ENCODE measurements at regions not wholly inside any gene's neighbourhood (a gene's known extent, or its start where the extent isn't known, plus 50 kb on each side); places are given as distances from the start of the nearest gene placed in this dataset.
"Not testable (repeated sequence)": the region's sequence is repeated elsewhere in the genome, so short reads cannot be mapped to it uniquely, and the experiment has no call there.

GRCh38 chr1:120941066-120941465, 51.5 kb downstream of the PPIAL4A start:
- H3K9me3 Mint-ChIP-seq = not testable (repeated sequence)
- peaks cover 23% of the 10 kb centered on the region for H3K4me1 Mint-ChIP-seq (ENCODE audit: low read depth)

GRCh38 chr1:120941836-120942217, 52.3 kb downstream of the PPIAL4A start:
- Mint-ChIP-seq H3K27ac (peak overlapping the region; percentile 100), H3K4me3 (peak overlapping the region; percentile 85), H3K4me1 (ENCODE audit: low read depth) (peaks cover 23% of the 10 kb centered on the region)
- H3K27me3 Mint-ChIP-seq; H3K36me3 Mint-ChIP-seq (ENCODE audit: low read depth); H3K9me3 Mint-ChIP-seq: not testable (repeated sequence)

More at GRCh38 chr1:120941066-120941465, 51.5 kb downstream of the PPIAL4A start:
- not testable (repeated sequence) for H3K36me3 Mint-ChIP-seq (ENCODE audit: low read depth); H3K27me3 Mint-ChIP-seq
- Mint-ChIP-seq H3K27ac (peak overlapping the region; percentile 100), H3K4me3 (peak overlapping the region; percentile 85)

GRCh38 chr1:120942218-120942944, 52.8 kb downstream of the PPIAL4A start:
- not testable (repeated sequence) for H3K27me3 Mint-ChIP-seq; H3K36me3 Mint-ChIP-seq (ENCODE audit: low read depth); H3K9me3 Mint-ChIP-seq
- Mint-ChIP-seq H3K4me3 (peak overlapping the region; percentile 85), H3K4me1 (ENCODE audit: low read depth) (peaks cover 23% of the 10 kb centered on the region), H3K27ac (peak overlapping the region; percentile 100)

GRCh38 chr1:120942945-120943319, 53.4 kb downstream of the PPIAL4A start:
- not testable (repeated sequence) for H3K27me3 Mint-ChIP-seq; H3K36me3 Mint-ChIP-seq (ENCODE audit: low read depth); H3K4me3 Mint-ChIP-seq; H3K9me3 Mint-ChIP-seq
- peaks cover 25% of the 10 kb centered on the region for H3K4me1 Mint-ChIP-seq (ENCODE audit: low read depth)
- H3K27ac Mint-ChIP-seq = peak overlapping the region; percentile 100

DNA sequence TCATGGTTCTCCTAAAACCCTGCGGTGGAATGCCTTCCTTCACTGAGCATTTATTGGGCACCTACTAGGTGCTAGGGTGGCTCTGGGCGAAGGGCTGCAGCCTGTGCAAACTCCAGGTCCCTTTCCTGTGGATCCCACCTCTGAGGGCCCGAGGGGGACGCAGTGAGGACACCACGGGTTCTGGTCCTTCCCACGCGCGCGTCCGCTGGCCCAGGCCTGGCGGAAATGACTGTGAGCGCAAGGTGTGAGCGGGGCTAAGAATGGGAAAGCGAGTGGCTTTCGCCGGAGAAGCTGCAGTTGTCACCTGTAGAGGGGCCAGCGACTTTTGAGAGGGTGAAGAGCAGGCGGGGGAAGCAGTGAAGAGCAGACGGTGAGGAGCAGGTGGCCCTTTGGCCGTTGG, 55.1 kb downstream of the PPIAL4A start:
- peaks cover 28% of the 10 kb centered on the region for H3K4me1 Mint-ChIP-seq (ENCODE audit: low read depth)
- H3K36me3 Mint-ChIP-seq (ENCODE audit: low read depth); H3K27ac Mint-ChIP-seq; H3K4me3 Mint-ChIP-seq; H3K9me3 Mint-ChIP-seq; H3K27me3 Mint-ChIP-seq: not testable (repeated sequence)

DNA sequence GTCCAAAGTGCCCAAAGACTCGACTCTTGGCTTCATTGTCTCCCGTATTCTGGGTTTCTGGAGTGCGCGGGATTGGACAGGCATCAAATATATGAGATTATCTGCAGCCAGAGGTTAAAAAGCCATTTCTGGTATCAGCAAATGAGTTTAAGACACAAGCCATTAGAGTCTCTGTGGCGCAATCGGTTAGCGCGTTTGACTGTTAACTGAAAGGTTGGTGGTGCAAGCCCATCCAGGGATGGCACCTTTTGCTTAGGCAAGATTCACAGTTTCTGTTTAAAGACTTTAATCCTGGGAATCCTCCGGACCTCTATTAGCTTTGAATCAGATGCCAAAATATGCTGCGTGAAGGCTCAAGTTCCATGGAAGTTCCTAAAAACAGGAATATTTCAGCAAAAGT, 55.6 kb downstream of the PPIAL4A start:
- not testable (repeated sequence) for H3K27me3 Mint-ChIP-seq; H3K27ac Mint-ChIP-seq; H3K4me3 Mint-ChIP-seq; H3K36me3 Mint-ChIP-seq (ENCODE audit: low read depth); H3K9me3 Mint-ChIP-seq
- peaks cover 28% of the 10 kb centered on the region for H3K4me1 Mint-ChIP-seq (ENCODE audit: low read depth)

DNA sequence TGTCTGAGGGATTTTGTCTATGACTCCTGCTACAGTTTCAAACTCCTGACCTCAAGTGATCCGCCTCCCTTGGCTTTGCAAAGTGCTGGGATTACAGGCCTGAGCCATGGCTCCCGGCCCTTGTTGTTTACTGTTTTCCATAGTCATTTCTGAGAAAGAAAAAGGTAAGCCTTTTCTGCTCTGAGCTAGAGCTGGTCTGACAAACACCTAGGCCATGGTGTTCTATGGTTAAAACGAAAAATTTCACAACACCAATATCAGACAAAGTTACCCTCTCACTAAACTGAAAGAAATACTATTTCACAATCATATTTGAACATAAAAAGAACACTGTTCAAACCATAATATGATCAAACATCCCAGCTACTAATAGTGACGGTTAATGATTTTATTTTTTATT, 57.5 kb downstream of the PPIAL4A start:
- not testable (repeated sequence) for H3K36me3 Mint-ChIP-seq (ENCODE audit: low read depth); H3K27me3 Mint-ChIP-seq; H3K9me3 Mint-ChIP-seq; H3K4me3 Mint-ChIP-seq
- Mint-ChIP-seq H3K4me1 (ENCODE audit: low read depth) (peaks cover 16% of the 10 kb centered on the region), H3K27ac (peak overlapping the region; percentile 9)

DNA sequence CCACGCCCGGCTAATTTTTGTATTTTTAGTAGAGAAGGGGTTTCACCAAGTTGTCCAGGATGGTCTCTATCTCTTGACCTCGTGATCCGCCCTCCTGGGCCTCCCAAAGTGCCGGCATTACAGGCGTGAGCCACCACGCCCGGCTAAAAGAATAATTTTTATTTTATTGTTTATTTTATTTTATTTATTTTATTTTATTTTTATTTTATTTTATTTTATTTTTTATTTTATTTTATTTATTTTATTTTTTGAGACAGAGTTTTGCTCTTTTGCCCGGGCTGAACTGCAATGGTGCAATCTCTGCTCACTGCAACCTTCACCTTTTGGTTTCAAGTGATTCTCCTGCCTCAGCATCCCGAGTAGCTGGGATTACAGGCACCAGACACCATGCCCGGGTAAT, 60.2 kb downstream of the PPIAL4A start:
- H3K27ac Mint-ChIP-seq; H3K27me3 Mint-ChIP-seq; H3K4me1 Mint-ChIP-seq (ENCODE audit: low read depth); H3K9me3 Mint-ChIP-seq; H3K4me3 Mint-ChIP-seq: not testable (repeated sequence)
- peaks cover 12% of the 10 kb centered on the region for H3K36me3 Mint-ChIP-seq (ENCODE audit: low read depth)

GRCh38 chr1:120950633-120951032, 61.1 kb downstream of the PPIAL4A start:
- not testable (repeated sequence) for H3K9me3 Mint-ChIP-seq; H3K27me3 Mint-ChIP-seq; H3K27ac Mint-ChIP-seq; H3K4me3 Mint-ChIP-seq; H3K4me1 Mint-ChIP-seq (ENCODE audit: low read depth)
- peaks cover 12% of the 10 kb centered on the region for H3K36me3 Mint-ChIP-seq (ENCODE audit: low read depth)

- H3K4me3 Mint-ChIP-seq; H3K27ac Mint-ChIP-seq; H3K27me3 Mint-ChIP-seq; H3K9me3 Mint-ChIP-seq; H3K4me1 Mint-ChIP-seq (ENCODE audit: low read depth): not testable (repeated sequence)
- peaks cover 12% of the 10 kb centered on the region for H3K36me3 Mint-ChIP-seq (ENCODE audit: low read depth)
Measured at GRCh38 chr1:120951100-120951499, 61.5 kb downstream of the PPIAL4A start.

GRCh38 chr1:120952207-120952870, 62.8 kb downstream of the PPIAL4A start:
- not testable (repeated sequence) for H3K9me3 Mint-ChIP-seq; H3K4me3 Mint-ChIP-seq; H3K27me3 Mint-ChIP-seq; H3K27ac Mint-ChIP-seq; H3K4me1 Mint-ChIP-seq (ENCODE audit: low read depth)
- peaks cover 12% of the 10 kb centered on the region for H3K36me3 Mint-ChIP-seq (ENCODE audit: low read depth)

- H3K4me3 Mint-ChIP-seq; H3K27ac Mint-ChIP-seq; H3K27me3 Mint-ChIP-seq; H3K4me1 Mint-ChIP-seq (ENCODE audit: low read depth); H3K9me3 Mint-ChIP-seq: not testable (repeated sequence)
- H3K36me3 Mint-ChIP-seq (ENCODE audit: low read depth) = peaks cover 12% of the 10 kb centered on the region
Measured at GRCh38 chr1:120952871-120953265, 63.3 kb downstream of the PPIAL4A start.

- Mint-ChIP-seq H3K9me3 (no peaks in the 10 kb centered on the region), H3K27me3 (no peaks in the 10 kb centered on the region), H3K4me3 (no peak overlapping the region), H3K36me3 (ENCODE audit: low read depth) (peaks cover 8% of the 10 kb centered on the region), H3K4me1 (ENCODE audit: low read depth) (no peaks in the 10 kb centered on the region), H3K27ac (no peak overlapping the region)
Measured at GRCh38 chr1:120954736-120955135, 65.2 kb downstream of the PPIAL4A start.

DNA sequence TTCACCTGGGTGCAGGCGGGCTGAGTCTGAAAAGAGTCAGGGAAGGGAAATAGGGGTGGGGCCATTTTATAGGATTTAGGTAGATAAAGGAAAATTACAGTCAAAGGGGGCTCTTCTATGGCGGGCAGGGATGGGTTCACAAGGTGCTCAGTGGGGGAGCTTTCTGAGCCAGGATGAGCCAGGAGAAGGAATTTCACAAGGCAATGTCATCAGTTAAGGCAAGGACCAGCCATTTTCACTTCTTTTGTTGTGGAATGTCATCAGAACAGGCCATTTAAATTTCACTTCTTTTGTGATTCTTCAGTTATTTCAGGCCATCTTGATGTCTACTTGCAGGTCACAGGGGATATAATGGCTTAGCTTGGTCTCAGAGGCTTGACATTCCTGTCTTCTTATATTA, 66.4 kb downstream of the PPIAL4A start:
- not testable (repeated sequence) for H3K4me1 Mint-ChIP-seq (ENCODE audit: low read depth); H3K36me3 Mint-ChIP-seq (ENCODE audit: low read depth); H3K27ac Mint-ChIP-seq

DNA sequence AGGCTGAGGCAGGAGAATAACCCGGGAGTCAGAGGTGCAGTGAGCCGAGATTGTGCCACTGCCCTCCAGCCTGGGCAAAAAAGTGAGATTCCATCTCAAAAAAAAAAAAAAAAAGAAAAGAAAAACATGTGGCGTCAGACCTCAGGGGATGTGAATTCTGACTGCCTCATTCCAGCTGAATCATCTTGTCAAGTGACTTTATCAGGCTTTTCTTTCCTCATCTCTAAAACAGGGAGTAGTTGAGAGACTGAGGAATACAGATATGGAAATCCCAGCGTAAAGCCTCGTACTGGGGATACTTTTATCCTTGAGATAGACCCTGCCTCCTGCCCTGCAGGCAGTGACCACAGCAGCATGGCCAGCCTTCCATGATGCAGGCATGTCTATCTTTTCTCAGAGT, 76.4 kb downstream of the PPIAL4A start:
- not testable (repeated sequence) for H3K27ac Mint-ChIP-seq; H3K4me1 Mint-ChIP-seq (ENCODE audit: low read depth); H3K9me3 Mint-ChIP-seq; H3K36me3 Mint-ChIP-seq (ENCODE audit: low read depth); H3K4me3 Mint-ChIP-seq; H3K27me3 Mint-ChIP-seq

More for the DNA sequence above, 66.4 kb downstream of the PPIAL4A start:
- H3K9me3 Mint-ChIP-seq, H3K4me3 Mint-ChIP-seq, H3K27me3 Mint-ChIP-seq: not testable (repeated sequence)

GRCh38 chr1:120972863-120973262, 83.3 kb downstream of the PPIAL4A start:
- H3K4me1 Mint-ChIP-seq (ENCODE audit: low read depth); H3K4me3 Mint-ChIP-seq; H3K36me3 Mint-ChIP-seq (ENCODE audit: low read depth); H3K27ac Mint-ChIP-seq; H3K9me3 Mint-ChIP-seq; H3K27me3 Mint-ChIP-seq: not testable (repeated sequence)
